ENCODE measurements at regions not wholly inside any gene's neighbourhood (a gene's known extent, or its start where the extent isn't known, plus 50 kb on each side); places are given as distances from the start of the nearest gene placed in this dataset.
"Not testable (repeated sequence)": the region's sequence is repeated elsewhere in the genome, so short reads cannot be mapped to it uniquely, and the experiment has no call there.

GRCh38 chr13:53422415-53422814 lies 393.8 kb downstream of the OLFM4 start:
- no peaks in the 10 kb centered on the region for H3K4me1 Mint-ChIP-seq
- CTCF ChIA-PET: no interaction called here
- DNase-seq (no peak), ATAC-seq (no peak)
- no peaks in the 10 kb centered on the region for H3K36me3 Mint-ChIP-seq
- peaks cover 3% of the 10 kb centered on the region for H3K9me3 Mint-ChIP-seq (ENCODE audit: low read depth)
- H3K4me3 Mint-ChIP-seq: no peak overlapping the region
- H3K27me3 Mint-ChIP-seq: no peaks in the 10 kb centered on the region
- no peak overlapping the region for H3K27ac Mint-ChIP-seq

- H3K36me3 Mint-ChIP-seq: no peaks in the 10 kb centered on the region
- DNase-seq: no peak
- no peaks in the 10 kb centered on the region for H3K4me1 Mint-ChIP-seq
- CTCF ChIA-PET: interaction anchor here (1.4 kb wide), 1 partner anchor 18 kb away, joined by 3 read pairs; no protein-coding TSS in a partner anchor
- peaks cover 2% of the 10 kb centered on the region for H3K9me3 Mint-ChIP-seq (ENCODE audit: low read depth)
- no peak for ATAC-seq
- H3K27ac Mint-ChIP-seq: no peak overlapping the region
- H3K4me3 Mint-ChIP-seq: no peak overlapping the region
- no peaks in the 10 kb centered on the region for H3K27me3 Mint-ChIP-seq
Observed at GRCh38 chr13:53436396-53436795, 407.8 kb downstream of the OLFM4 start.

GRCh38 chr13:53439439-53440225 lies 411.0 kb downstream of the OLFM4 start:
- ATAC-seq: no peak
- DNase-seq: no peak
- CTCF ChIA-PET: no interaction called here
- Mint-ChIP-seq H3K36me3 (no peaks in the 10 kb centered on the region), H3K4me1 (no peaks in the 10 kb centered on the region), H3K9me3 (ENCODE audit: low read depth) (peaks cover 2% of the 10 kb centered on the region), H3K27ac (no peak overlapping the region), H3K4me3 (no peak overlapping the region), H3K27me3 (no peaks in the 10 kb centered on the region)

GRCh38 chr13:53442979-53443378 lies 414.4 kb downstream of the OLFM4 start:
- Mint-ChIP-seq H3K4me3 (no peak overlapping the region), H3K27ac (no peak overlapping the region), H3K9me3 (ENCODE audit: low read depth) (peaks cover 9% of the 10 kb centered on the region), H3K36me3 (no peaks in the 10 kb centered on the region), H3K4me1 (no peaks in the 10 kb centered on the region), H3K27me3 (no peaks in the 10 kb centered on the region)
- CTCF ChIA-PET: no interaction called here
- DNase-seq: no peak
- no peak for ATAC-seq

- CTCF ChIA-PET: no interaction called here
- DNase-seq (no peak), ATAC-seq (no peak)
- Mint-ChIP-seq H3K4me1 (no peaks in the 10 kb centered on the region), H3K9me3 (ENCODE audit: low read depth) (peaks cover 16% of the 10 kb centered on the region), H3K27me3 (no peaks in the 10 kb centered on the region), H3K27ac (no peak overlapping the region), H3K4me3 (no peak overlapping the region), H3K36me3 (no peaks in the 10 kb centered on the region)
Observed at GRCh38 chr13:53445686-53446085, 417.1 kb downstream of the OLFM4 start.

GRCh38 chr13:53447456-53447855 lies 418.8 kb downstream of the OLFM4 start:
- peaks cover 17% of the 10 kb centered on the region for H3K9me3 Mint-ChIP-seq (ENCODE audit: low read depth)
- CTCF ChIA-PET: no interaction called here
- no peak for ATAC-seq

GRCh38 chr13:53447863-53448262 lies 419.2 kb downstream of the OLFM4 start:
- Mint-ChIP-seq H3K27me3 (no peaks in the 10 kb centered on the region), H3K36me3 (no peaks in the 10 kb centered on the region), H3K4me1 (no peaks in the 10 kb centered on the region), H3K9me3 (ENCODE audit: low read depth) (peaks cover 17% of the 10 kb centered on the region), H3K4me3 (no peak overlapping the region), H3K27ac (no peak overlapping the region)
- DNase-seq (no peak), ATAC-seq (no peak)
- CTCF ChIA-PET: no interaction called here

More at GRCh38 chr13:53447456-53447855, 418.8 kb downstream of the OLFM4 start:
- H3K27ac Mint-ChIP-seq: no peak overlapping the region
- H3K27me3 Mint-ChIP-seq: no peaks in the 10 kb centered on the region
- H3K36me3 Mint-ChIP-seq: no peaks in the 10 kb centered on the region
- no peak overlapping the region for H3K4me3 Mint-ChIP-seq
- H3K4me1 Mint-ChIP-seq: no peaks in the 10 kb centered on the region
- DNase-seq: no peak

GRCh38 chr13:53452263-53452808 lies 423.7 kb downstream of the OLFM4 start:
- H3K9me3 Mint-ChIP-seq (ENCODE audit: low read depth): peaks cover 18% of the 10 kb centered on the region
- CTCF ChIA-PET, H3K4me1 Mint-ChIP-seq, DNase-seq, H3K27me3 Mint-ChIP-seq, H3K27ac Mint-ChIP-seq, H3K36me3 Mint-ChIP-seq, H3K4me3 Mint-ChIP-seq, ATAC-seq: not testable (repeated sequence)

GRCh38 chr13:53460796-53461195 lies 432.2 kb downstream of the OLFM4 start:
- CTCF ChIA-PET: no interaction called here

GRCh38 chr13:53463106-53463505 lies 434.5 kb downstream of the OLFM4 start:
- DNase-seq: no peak
- Mint-ChIP-seq H3K9me3 (ENCODE audit: low read depth) (peaks cover 12% of the 10 kb centered on the region), H3K4me1 (no peaks in the 10 kb centered on the region), H3K4me3 (no peak overlapping the region), H3K27ac (no peak overlapping the region), H3K36me3 (no peaks in the 10 kb centered on the region), H3K27me3 (no peaks in the 10 kb centered on the region)
- CTCF ChIA-PET: no interaction called here
- ATAC-seq: no peak

More at GRCh38 chr13:53460796-53461195, 432.2 kb downstream of the OLFM4 start:
- no peak overlapping the region for H3K27ac Mint-ChIP-seq
- DNase-seq (no peak), ATAC-seq (no peak)
- H3K36me3 Mint-ChIP-seq: no peaks in the 10 kb centered on the region
- H3K4me1 Mint-ChIP-seq: no peaks in the 10 kb centered on the region
- peaks cover 17% of the 10 kb centered on the region for H3K9me3 Mint-ChIP-seq (ENCODE audit: low read depth)
- no peaks in the 10 kb centered on the region for H3K27me3 Mint-ChIP-seq
- no peak overlapping the region for H3K4me3 Mint-ChIP-seq

GRCh38 chr13:53466576-53466975 lies 438.0 kb downstream of the OLFM4 start:
- Mint-ChIP-seq H3K9me3 (ENCODE audit: low read depth) (peaks cover 11% of the 10 kb centered on the region), H3K4me3 (no peak overlapping the region), H3K27ac (no peak overlapping the region), H3K4me1 (no peaks in the 10 kb centered on the region), H3K27me3 (no peaks in the 10 kb centered on the region), H3K36me3 (no peaks in the 10 kb centered on the region)
- ATAC-seq (no peak), DNase-seq (no peak)
- CTCF ChIA-PET: no interaction called here

- no peaks in the 10 kb centered on the region for H3K27me3 Mint-ChIP-seq
- peaks cover 4% of the 10 kb centered on the region for H3K9me3 Mint-ChIP-seq (ENCODE audit: low read depth)
- CTCF ChIA-PET: no interaction called here
- H3K4me1 Mint-ChIP-seq: no peaks in the 10 kb centered on the region
- no peak overlapping the region for H3K4me3 Mint-ChIP-seq
- no peak overlapping the region for H3K27ac Mint-ChIP-seq
- H3K36me3 Mint-ChIP-seq: no peaks in the 10 kb centered on the region
- DNase-seq (no peak), ATAC-seq (no peak)
Observed at GRCh38 chr13:53473397-53473796, 444.8 kb downstream of the OLFM4 start.

- Mint-ChIP-seq H3K9me3 (ENCODE audit: low read depth) (peaks cover 4% of the 10 kb centered on the region), H3K4me3 (no peak overlapping the region), H3K4me1 (no peaks in the 10 kb centered on the region), H3K36me3 (no peaks in the 10 kb centered on the region), H3K27ac (no peak overlapping the region), H3K27me3 (no peaks in the 10 kb centered on the region)
- CTCF ChIA-PET: no interaction called here
- ATAC-seq (no peak), DNase-seq (no peak)
Observed at GRCh38 chr13:53474878-53475277, 446.3 kb downstream of the OLFM4 start.

GRCh38 chr13:53490752-53491151 lies 462.1 kb downstream of the OLFM4 start:
- DNase-seq (no peak), ATAC-seq (no peak)
- no peaks in the 10 kb centered on the region for H3K27me3 Mint-ChIP-seq
- H3K9me3 Mint-ChIP-seq (ENCODE audit: low read depth): peaks cover 9% of the 10 kb centered on the region
- CTCF ChIA-PET: no interaction called here
- no peaks in the 10 kb centered on the region for H3K4me1 Mint-ChIP-seq
- H3K4me3 Mint-ChIP-seq: no peak overlapping the region
- no peaks in the 10 kb centered on the region for H3K36me3 Mint-ChIP-seq
- no peak overlapping the region for H3K27ac Mint-ChIP-seq
